ENCODE measurements at regions not wholly inside any gene's neighbourhood (a gene's known extent, or its start where the extent isn't known, plus 50 kb on each side); places are given as distances from the start of the nearest gene placed in this dataset.

GRCh38 chr4:95754667-95755066 is 85.2 kb upstream of the PDHA2 start:
- H3K9me2 ChIP-seq (ENCODE audit: low read depth, low read length) = no peaks in the 10 kb centered on the region
- H4K20me1 ChIP-seq (ENCODE audit: insufficient read depth, low read length) = no peaks in the 10 kb centered on the region
- H3K36me3 ChIP-seq (ENCODE audit: insufficient read depth, low read length) = no peaks in the 10 kb centered on the region
- no peaks in the 10 kb centered on the region for H3K27me3 ChIP-seq (ENCODE audit: insufficient read depth, low read length)
- TF ChIP-seq EZH2 (IDR thresholded peaks at IDR 0.05; ENCODE audit: borderline replicate concordance, low read length) (no peak), CTCF (IDR thresholded peaks at IDR 0.05; ENCODE audit: low read length) (no peak)
- no peaks in the 10 kb centered on the region for H3K9me3 ChIP-seq (ENCODE audit: low read length)
- H3K4me3 ChIP-seq (ENCODE audit: low read depth, low read length, poor library complexity, severe bottlenecking) = no peak overlapping the region
- H2AFZ ChIP-seq (ENCODE audit: low read length) = no peak overlapping the region
- no peak overlapping the region for H3K4me2 ChIP-seq (ENCODE audit: low read length)
- H3K4me1 ChIP-seq (ENCODE audit: insufficient read depth, low read length, severe bottlenecking) = no peaks in the 10 kb centered on the region
- no peak overlapping the region for H3K9ac ChIP-seq (ENCODE audit: low read length)
- no peaks in the 10 kb centered on the region for H3K79me2 ChIP-seq (ENCODE audit: insufficient read depth, low read length)
- no peak overlapping the region for H3K27ac ChIP-seq (ENCODE audit: low read depth, low read length, poor library complexity, severe bottlenecking)
- no peaks in the 10 kb centered on the region for H3F3A ChIP-seq (ENCODE audit: insufficient read depth, low read length)

- no peak for TF ChIP-seq EZH2 (IDR thresholded peaks at IDR 0.05; ENCODE audit: borderline replicate concordance, low read length)
- TF ChIP-seq CTCF (IDR thresholded peaks at IDR 0.05; ENCODE audit: low read length) = no peak
- Histone ChIP-seq H4K20me1 (ENCODE audit: insufficient read depth, low read length) (no peaks in the 10 kb centered on the region), H3K9ac (ENCODE audit: low read length) (no peak overlapping the region), H3K27me3 (ENCODE audit: insufficient read depth, low read length) (no peaks in the 10 kb centered on the region), H3K27ac (ENCODE audit: low read depth, low read length, poor library complexity, severe bottlenecking) (no peak overlapping the region), H3K4me3 (ENCODE audit: low read depth, low read length, poor library complexity, severe bottlenecking) (no peak overlapping the region), H3F3A (ENCODE audit: insufficient read depth, low read length) (no peaks in the 10 kb centered on the region), H3K79me2 (ENCODE audit: insufficient read depth, low read length) (no peaks in the 10 kb centered on the region), H2AFZ (ENCODE audit: low read length) (no peak overlapping the region), H3K9me2 (ENCODE audit: low read depth, low read length) (no peaks in the 10 kb centered on the region), H3K36me3 (ENCODE audit: insufficient read depth, low read length) (no peaks in the 10 kb centered on the region), H3K4me2 (ENCODE audit: low read length) (no peak overlapping the region), H3K4me1 (ENCODE audit: insufficient read depth, low read length, severe bottlenecking) (no peaks in the 10 kb centered on the region), H3K9me3 (ENCODE audit: low read length) (no peaks in the 10 kb centered on the region)
Observed at GRCh38 chr4:95749204-95749603, 90.7 kb upstream of the PDHA2 start.

GRCh38 chr4:95742872-95743271 is 97.0 kb upstream of the PDHA2 start:
- H3K4me3 ChIP-seq (ENCODE audit: low read depth, low read length, poor library complexity, severe bottlenecking) = no peak overlapping the region
- no peak overlapping the region for H2AFZ ChIP-seq (ENCODE audit: low read length)
- no peaks in the 10 kb centered on the region for H3K27me3 ChIP-seq (ENCODE audit: insufficient read depth, low read length)
- H3K9ac ChIP-seq (ENCODE audit: low read length) = no peak overlapping the region
- no peaks in the 10 kb centered on the region for H3F3A ChIP-seq (ENCODE audit: insufficient read depth, low read length)
- TF ChIP-seq EZH2 (IDR thresholded peaks at IDR 0.05; ENCODE audit: borderline replicate concordance, low read length) = no peak
- TF ChIP-seq CTCF (IDR thresholded peaks at IDR 0.05; ENCODE audit: low read length) = no peak
- no peaks in the 10 kb centered on the region for H3K79me2 ChIP-seq (ENCODE audit: insufficient read depth, low read length)
- H3K9me2 ChIP-seq (ENCODE audit: low read depth, low read length) = no peaks in the 10 kb centered on the region
- no peaks in the 10 kb centered on the region for H3K9me3 ChIP-seq (ENCODE audit: low read length)
- no peaks in the 10 kb centered on the region for H4K20me1 ChIP-seq (ENCODE audit: insufficient read depth, low read length)
- H3K27ac ChIP-seq (ENCODE audit: low read depth, low read length, poor library complexity, severe bottlenecking) = no peak overlapping the region
- no peak overlapping the region for H3K4me2 ChIP-seq (ENCODE audit: low read length)
- no peaks in the 10 kb centered on the region for H3K4me1 ChIP-seq (ENCODE audit: insufficient read depth, low read length, severe bottlenecking)
- H3K36me3 ChIP-seq (ENCODE audit: insufficient read depth, low read length) = no peaks in the 10 kb centered on the region
